ENCODE measurements at regions not wholly inside any gene's neighbourhood (a gene's known extent, or its start where the extent isn't known, plus 50 kb on each side); places are given as distances from the start of the nearest gene placed in this dataset.

DNA sequence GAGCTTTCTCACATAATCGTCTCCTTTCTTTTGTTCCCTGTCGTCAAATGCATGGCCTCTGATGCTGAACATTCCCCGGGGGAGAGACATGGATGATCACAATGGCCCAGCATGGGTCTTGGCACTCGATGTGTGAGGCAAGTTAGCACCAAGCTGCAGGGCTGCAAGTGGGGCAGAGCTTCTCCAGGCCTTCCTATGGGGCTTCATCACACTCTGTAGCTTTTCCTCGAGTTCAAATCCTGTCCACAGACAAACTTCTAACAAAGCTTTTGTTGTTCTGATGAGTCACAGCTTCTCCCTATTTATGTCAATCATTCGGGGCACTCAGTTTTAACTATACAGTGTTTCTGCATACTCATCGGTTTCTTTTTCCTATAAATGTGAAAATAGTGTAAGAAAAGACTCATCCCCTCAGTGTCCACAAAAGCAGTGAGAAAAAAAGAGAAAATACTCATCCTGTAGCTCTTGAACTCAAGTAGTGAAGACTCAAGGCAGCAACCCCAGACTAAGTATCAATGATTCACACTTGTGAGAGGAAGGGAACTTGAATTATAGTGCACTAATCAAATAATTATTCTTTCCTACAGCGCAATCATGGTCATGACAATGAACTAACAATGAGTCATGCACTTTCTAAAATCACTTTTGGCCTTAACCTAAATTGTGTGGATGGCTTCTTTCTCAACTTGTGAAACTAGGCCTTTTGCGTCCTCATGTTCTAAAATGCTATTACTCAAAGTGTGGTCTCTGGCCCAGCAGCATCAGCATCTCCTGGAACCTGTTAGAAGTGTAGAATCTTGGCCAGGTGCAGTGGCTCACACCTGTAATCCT lies 68.4 kb upstream of the NOX3 start:
- Histone ChIP-seq H4K20me1 (ENCODE audit: insufficient read depth, low read length) (no peaks in the 10 kb centered on the region), H3K27ac (ENCODE audit: low read depth, low read length, poor library complexity, severe bottlenecking) (no peak overlapping the region), H3K9me3 (ENCODE audit: low read length) (no peaks in the 10 kb centered on the region), H3K4me3 (ENCODE audit: low read depth, low read length, poor library complexity, severe bottlenecking) (no peak overlapping the region), H2AFZ (ENCODE audit: low read length) (no peak overlapping the region), H3K4me1 (ENCODE audit: insufficient read depth, low read length, poor library complexity, severe bottlenecking) (peaks cover 6% of the 10 kb centered on the region), H3K9me2 (ENCODE audit: insufficient read depth, low read length) (no peaks in the 10 kb centered on the region), H3K79me2 (ENCODE audit: insufficient read depth, low read depth, low read length) (no peaks in the 10 kb centered on the region), H3K36me3 (ENCODE audit: insufficient read depth, low read length) (no peaks in the 10 kb centered on the region), H3K4me2 (ENCODE audit: low read length) (no peak overlapping the region)
- ChIA-PET CTCF (ENCODE audit: unreplicated experiment) (interaction anchor here (0.6 kb wide), 1 partner anchor 150 kb away, joined by 3 read pairs; no protein-coding TSS in a partner anchor), POLR2A (no interaction called here)
- TF ChIP-seq, protein P1, sequence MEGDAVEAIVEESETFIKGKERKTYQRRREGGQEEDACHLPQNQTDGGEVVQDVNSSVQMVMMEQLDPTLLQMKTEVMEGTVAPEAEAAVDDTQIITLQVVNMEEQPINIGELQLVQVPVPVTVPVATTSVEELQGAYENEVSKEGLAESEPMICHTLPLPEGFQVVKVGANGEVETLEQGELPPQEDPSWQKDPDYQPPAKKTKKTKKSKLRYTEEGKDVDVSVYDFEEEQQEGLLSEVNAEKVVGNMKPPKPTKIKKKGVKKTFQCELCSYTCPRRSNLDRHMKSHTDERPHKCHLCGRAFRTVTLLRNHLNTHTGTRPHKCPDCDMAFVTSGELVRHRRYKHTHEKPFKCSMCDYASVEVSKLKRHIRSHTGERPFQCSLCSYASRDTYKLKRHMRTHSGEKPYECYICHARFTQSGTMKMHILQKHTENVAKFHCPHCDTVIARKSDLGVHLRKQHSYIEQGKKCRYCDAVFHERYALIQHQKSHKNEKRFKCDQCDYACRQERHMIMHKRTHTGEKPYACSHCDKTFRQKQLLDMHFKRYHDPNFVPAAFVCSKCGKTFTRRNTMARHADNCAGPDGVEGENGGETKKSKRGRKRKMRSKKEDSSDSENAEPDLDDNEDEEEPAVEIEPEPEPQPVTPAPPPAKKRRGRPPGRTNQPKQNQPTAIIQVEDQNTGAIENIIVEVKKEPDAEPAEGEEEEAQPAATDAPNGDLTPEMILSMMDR (conservative IDR thresholded peaks at IDR 0.05; ENCODE audit: low read length), result no peak
- TF ChIP-seq EZH2phosphoT487 (IDR thresholded peaks at IDR 0.05; ENCODE audit: borderline replicate concordance, low read depth, low read length), result no peak
- intact Hi-C loops (cut with micrococcal nuclease; ENCODE audit: unreplicated experiment), result no loop called here
- BruUV-seq (replicated peaks), result no TSS peak
- DNase-seq (ENCODE audit: low spot score), result no peak

GRCh38 chr6:155521719-155522118 lies 66.1 kb upstream of the NOX3 start:
- H3K4me3 ChIP-seq (ENCODE audit: low read depth, low read length, poor library complexity, severe bottlenecking), result no peak overlapping the region
- TF ChIP-seq, protein P1 (conservative IDR thresholded peaks at IDR 0.05; ENCODE audit: low read length), result no peak
- no peak for TF ChIP-seq EZH2phosphoT487 (IDR thresholded peaks at IDR 0.05; ENCODE audit: borderline replicate concordance, low read depth, low read length)
- H3K9me3 ChIP-seq (ENCODE audit: low read length), result no peaks in the 10 kb centered on the region
- POLR2A ChIA-PET, result no interaction called here
- H3K4me2 ChIP-seq (ENCODE audit: low read length), result no peak overlapping the region
- no peak for DNase-seq (ENCODE audit: low spot score)
- H4K20me1 ChIP-seq (ENCODE audit: insufficient read depth, low read length), result no peaks in the 10 kb centered on the region
- BruUV-seq (replicated peaks), result no TSS peak
- H3K9me2 ChIP-seq (ENCODE audit: insufficient read depth, low read length), result no peaks in the 10 kb centered on the region
- H3K79me2 ChIP-seq (ENCODE audit: insufficient read depth, low read depth, low read length), result no peaks in the 10 kb centered on the region
- H3K4me1 ChIP-seq (ENCODE audit: insufficient read depth, low read length, poor library complexity, severe bottlenecking), result no peaks in the 10 kb centered on the region
- no peak overlapping the region for H2AFZ ChIP-seq (ENCODE audit: low read length)
- no peak overlapping the region for H3K27ac ChIP-seq (ENCODE audit: low read depth, low read length, poor library complexity, severe bottlenecking)
- intact Hi-C loops (cut with micrococcal nuclease; ENCODE audit: unreplicated experiment), result no loop called here
- CTCF ChIA-PET (ENCODE audit: unreplicated experiment), result no interaction called here
- H3K36me3 ChIP-seq (ENCODE audit: insufficient read depth, low read length), result no peaks in the 10 kb centered on the region

GRCh38 chr6:155520078-155520477 lies 64.4 kb upstream of the NOX3 start:
- no peaks in the 10 kb centered on the region for H3K79me2 ChIP-seq (ENCODE audit: insufficient read depth, low read depth, low read length)
- no peaks in the 10 kb centered on the region for H3K9me3 ChIP-seq (ENCODE audit: low read length)
- H3K27ac ChIP-seq (ENCODE audit: low read depth, low read length, poor library complexity, severe bottlenecking), result no peak overlapping the region
- ChIA-PET CTCF (ENCODE audit: unreplicated experiment) (no interaction called here), POLR2A (no interaction called here)
- H3K36me3 ChIP-seq (ENCODE audit: insufficient read depth, low read length), result no peaks in the 10 kb centered on the region
- no peak overlapping the region for H3K4me3 ChIP-seq (ENCODE audit: low read depth, low read length, poor library complexity, severe bottlenecking)
- intact Hi-C loops (cut with micrococcal nuclease; ENCODE audit: unreplicated experiment), result no loop called here
- no peak overlapping the region for H3K4me2 ChIP-seq (ENCODE audit: low read length)
- no TSS peak for BruUV-seq (replicated peaks)
- TF ChIP-seq, protein P1 (conservative IDR thresholded peaks at IDR 0.05; ENCODE audit: low read length), result no peak
- TF ChIP-seq EZH2phosphoT487 (IDR thresholded peaks at IDR 0.05; ENCODE audit: borderline replicate concordance, low read depth, low read length), result no peak
- no peaks in the 10 kb centered on the region for H4K20me1 ChIP-seq (ENCODE audit: insufficient read depth, low read length)
- H2AFZ ChIP-seq (ENCODE audit: low read length), result no peak overlapping the region
- no peaks in the 10 kb centered on the region for H3K4me1 ChIP-seq (ENCODE audit: insufficient read depth, low read length, poor library complexity, severe bottlenecking)
- no peaks in the 10 kb centered on the region for H3K9me2 ChIP-seq (ENCODE audit: insufficient read depth, low read length)
- no peak for DNase-seq (ENCODE audit: low spot score)

Data from OCI-LY7 (cell line).